AG09309 (cell line): ENCODE measurements at regions not wholly inside any gene's neighbourhood (a gene's known extent, or its start where the extent isn't known, plus 50 kb on each side); places are given as distances from the start of the nearest gene placed in this dataset.

Source experiments
- DNase-seq: peaks from one replicate; pipeline ENCODE4 v3.0.0-alpha.2; 2010; ENCODE audit warnings: low read depth
- H3K4me3 ChIP-seq: 2 replicates; pipeline ENCODE4 v1.5.1; 2011; ENCODE audit warnings: mild to moderate bottlenecking, low read depth, low read length, moderate library complexity; ENCODE audit not compliant: control insufficient read depth
- CTCF ChIP-seq: IDR thresholded peaks from 2 replicates; pipeline ENCODE4 v1.5.1; 2011; ENCODE audit warnings: mild to moderate bottlenecking, low read depth, low read length, inconsistent platforms; ENCODE audit not compliant: insufficient read depth, control insufficient read depth; ENCODE audit errors: missing control alignments

DNA sequence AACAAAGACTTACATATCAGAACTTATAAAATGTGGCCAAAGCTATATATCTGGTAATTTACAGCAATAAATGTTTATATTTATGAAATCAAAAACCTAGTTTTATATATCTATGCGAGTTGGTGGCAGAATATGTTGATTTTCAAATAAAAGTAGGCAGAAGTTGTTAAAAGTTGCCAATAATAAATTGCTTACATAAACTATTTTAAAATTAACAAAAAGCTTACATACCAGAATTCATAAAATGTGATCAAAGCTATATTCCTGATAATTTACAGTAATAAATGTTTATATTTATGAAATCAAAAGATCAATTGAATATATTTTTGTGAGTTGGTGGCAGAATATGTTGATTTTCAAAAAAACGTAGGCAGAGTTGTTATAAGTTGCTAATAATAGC, 451.8 kb upstream of the KHDRBS2 start:
- no peak for DNase-seq
- no peak for TF ChIP-seq CTCF
- no peak overlapping the region for H3K4me3 ChIP-seq

DNA sequence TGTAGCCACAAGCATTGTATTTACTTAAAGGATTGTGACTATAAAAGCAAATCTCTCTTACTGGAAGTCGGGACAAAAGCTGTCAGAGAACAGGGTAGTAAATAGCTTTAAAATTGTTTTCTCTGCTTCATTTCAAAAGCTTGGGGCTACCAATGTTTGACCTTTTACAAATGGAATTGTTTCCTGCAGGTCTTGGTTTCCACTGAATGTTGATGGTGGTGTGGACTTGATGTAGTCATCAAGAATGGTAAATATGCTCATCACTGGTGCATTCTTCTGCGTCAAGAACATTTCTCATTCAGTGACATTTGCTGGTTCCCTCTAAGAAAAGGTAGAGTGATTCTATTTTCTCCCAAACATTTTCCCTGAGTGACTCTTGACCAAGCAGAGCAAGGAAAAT, 435.4 kb upstream of the KHDRBS2 start:
- H3K4me3 ChIP-seq = no peak overlapping the region
- DNase-seq = no peak
- TF ChIP-seq CTCF = no peak

GRCh38 chr6:62716719-62717118, 430.7 kb upstream of the KHDRBS2 start:
- DNase-seq = no peak
- TF ChIP-seq CTCF = no peak
- no peak overlapping the region for H3K4me3 ChIP-seq

- TF ChIP-seq CTCF = no peak
- H3K4me3 ChIP-seq = no peak overlapping the region
- no peak for DNase-seq
Observed at GRCh38 chr6:62714112-62714511, 428.1 kb upstream of the KHDRBS2 start.

GRCh38 chr6:62711750-62712149, 425.7 kb upstream of the KHDRBS2 start:
- no peak overlapping the region for H3K4me3 ChIP-seq
- no peak for TF ChIP-seq CTCF
- DNase-seq = no peak

DNA sequence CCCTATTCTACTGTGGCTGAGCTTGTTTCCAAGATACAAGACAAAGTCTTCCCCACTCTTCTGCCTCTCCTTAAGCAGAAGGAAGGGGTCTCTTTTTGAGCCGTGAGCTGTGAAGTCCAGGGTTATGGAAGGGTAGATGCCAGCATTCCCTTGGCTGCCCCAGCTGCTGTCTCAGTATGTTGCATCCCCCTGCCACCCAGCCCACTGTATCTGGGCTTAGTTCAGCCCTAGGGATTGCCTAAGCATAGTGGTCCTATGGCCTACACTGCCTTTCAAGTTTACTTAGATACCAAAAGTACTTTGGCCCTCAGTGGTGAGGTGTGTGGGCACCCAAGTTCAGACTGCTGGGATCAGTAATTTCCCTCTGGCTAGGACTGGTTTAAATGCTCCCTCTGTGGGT, 421.9 kb upstream of the KHDRBS2 start:
- H3K4me3 ChIP-seq = no peak overlapping the region
- TF ChIP-seq CTCF = no peak
- no peak for DNase-seq

- TF ChIP-seq CTCF = no peak
- no peak overlapping the region for H3K4me3 ChIP-seq
- DNase-seq = no peak
Observed at GRCh38 chr6:62707156-62707555, 421.1 kb upstream of the KHDRBS2 start.
